OCI-LY7 (cell line): ENCODE measurements at regions not wholly inside any gene's neighbourhood (a gene's known extent, or its start where the extent isn't known, plus 50 kb on each side); places are given as distances from the start of the nearest gene placed in this dataset.
"Not testable (repeated sequence)": the region's sequence is repeated elsewhere in the genome, so short reads cannot be mapped to it uniquely, and the experiment has no call there.

Experiments used
- BruUV-seq: library from RNA; stranded (reverse); fragments of 400-500 nt; replicated peaks from 2 replicates; lab custom pipeline; 2021; lab: Mats Ljungman, UMichigan
- CTCF ChIA-PET: fragments of 300-600 bp; sonication (Branson Sonifier 250); formaldehyde crosslinking; loops from one replicate; lab custom pipeline; 2022; ENCODE audit warnings: antibody characterized with exemption; ENCODE audit not compliant: unreplicated experiment; lab: Charles Lee
- POLR2A ChIA-PET: fragments of 300-600 bp; sonication (Branson Sonifier 250); formaldehyde crosslinking; loops from one replicate; lab custom pipeline; 2022; ENCODE audit warnings: antibody characterized with exemption; lab: Charles Lee
- DNase-seq: peaks from one replicate; pipeline ENCODE4 v3.0.0-alpha.2; 2015; ENCODE audit warnings: low spot score
- H2AFZ ChIP-seq: fragments of 200-600 bp; sonication (generic), shearing (Covaris generic); 2 replicates; pipeline ENCODE4 v1.6.1; 2014; ENCODE audit warnings: mild to moderate bottlenecking, antibody characterized with exemption, low read length, moderate library complexity
- H3K27ac ChIP-seq: fragments of 200-600 bp; sonication (generic); 2 replicates; pipeline ENCODE4 v1.5.1; 2014; ENCODE audit warnings: mixed run types, low read depth, mild to moderate bottlenecking, moderate library complexity, low read length, inconsistent platforms; ENCODE audit not compliant: poor library complexity, severe bottlenecking
- H3K36me3 ChIP-seq: fragments of 200-600 bp; sonication (generic); 2 replicates; pipeline ENCODE4 v1.6.1; 2014; ENCODE audit warnings: mild to moderate bottlenecking, antibody characterized with exemption, low read length, moderate library complexity, mixed read lengths; ENCODE audit not compliant: insufficient read depth
- H3K4me1 ChIP-seq: fragments of 200-600 bp; sonication (generic); 2 replicates; pipeline ENCODE4 v1.5.1; 2014; ENCODE audit warnings: mild to moderate bottlenecking, low read length; ENCODE audit not compliant: insufficient read depth, poor library complexity, severe bottlenecking
- H3K4me2 ChIP-seq: fragments of 200-600 bp; sonication (generic); 2 replicates; pipeline ENCODE4 v1.6.1; 2014; ENCODE audit warnings: mild to moderate bottlenecking, low read length
- H3K4me3 ChIP-seq: fragments of 200-600 bp; sonication (generic); 2 replicates; pipeline ENCODE4 v1.5.1; 2014; ENCODE audit warnings: mild to moderate bottlenecking, low read depth, low read length; ENCODE audit not compliant: poor library complexity, severe bottlenecking
- H3K79me2 ChIP-seq: fragments of 200-600 bp; sonication (generic); 2 replicates; pipeline ENCODE4 v1.6.1; 2016; ENCODE audit warnings: low read depth, mild to moderate bottlenecking, low read length, moderate library complexity, mixed read lengths; ENCODE audit not compliant: insufficient read depth
- H3K9me2 ChIP-seq: fragments of 200-600 bp; sonication (generic); 2 replicates; pipeline ENCODE4 v1.6.1; 2016; ENCODE audit warnings: mild to moderate bottlenecking, low read length, mixed read lengths; ENCODE audit not compliant: insufficient read depth
- H3K9me3 ChIP-seq: fragments of 200-600 bp; sonication (generic); 2 replicates; pipeline ENCODE4 v1.6.1; 2014; ENCODE audit warnings: mild to moderate bottlenecking, mixed run types, low read length, mixed read lengths
- H4K20me1 ChIP-seq: fragments of 200-600 bp; sonication (generic); 2 replicates; pipeline ENCODE4 v1.6.1; 2014; ENCODE audit warnings: mild to moderate bottlenecking, antibody characterized with exemption, low read length, moderate library complexity, mixed read lengths; ENCODE audit not compliant: insufficient read depth
- CTCF ChIP-seq: fragments of 200-600 bp; sonication (generic); conservative IDR thresholded peaks from 2 replicates; pipeline ENCODE4 v1.5.1; 2014; ENCODE audit warnings: mild to moderate bottlenecking, antibody characterized with exemption, low read length, moderate library complexity, mixed read lengths
- EZH2phosphoT487 ChIP-seq: fragments of 200-600 bp; sonication (generic); IDR thresholded peaks from 2 replicates; pipeline ENCODE4 v1.6.1; 2018; ENCODE audit warnings: low read depth, borderline replicate concordance, mild to moderate bottlenecking, mixed run types, antibody characterized with exemption, low read length, moderate library complexity, mixed read lengths
- intact Hi-C: fragments of 100-400 bp; cut with micrococcal nuclease; formaldehyde crosslinking; loops from one replicate; pipeline ENCODE4 v1.10.0; 2022; ENCODE audit not compliant: unreplicated experiment

- no peak overlapping the region for H2AFZ ChIP-seq
- intact Hi-C loops, result no loop called here
- H3K4me3 ChIP-seq, result no peak overlapping the region
- CTCF ChIA-PET, result no interaction called here
- DNase-seq, result no peak
- POLR2A ChIA-PET, result no interaction called here
- no peak overlapping the region for H3K4me2 ChIP-seq
- H3K36me3 ChIP-seq, result no peaks in the 10 kb centered on the region
- no peaks in the 10 kb centered on the region for H3K9me2 ChIP-seq
- no peaks in the 10 kb centered on the region for H3K79me2 ChIP-seq
- BruUV-seq, result no TSS peak
- H3K9me3 ChIP-seq, result peaks cover 8% of the 10 kb centered on the region; the same call in 1 of the 2 replicates
- TF ChIP-seq CTCF, result no peak
- no peak for TF ChIP-seq EZH2phosphoT487
- no peaks in the 10 kb centered on the region for H3K4me1 ChIP-seq
- no peaks in the 10 kb centered on the region for H4K20me1 ChIP-seq
- no peak overlapping the region for H3K27ac ChIP-seq
Observed at GRCh38 chr16:34803683-34804416, 1344.4 kb downstream of the TP53TG3F start.

DNA sequence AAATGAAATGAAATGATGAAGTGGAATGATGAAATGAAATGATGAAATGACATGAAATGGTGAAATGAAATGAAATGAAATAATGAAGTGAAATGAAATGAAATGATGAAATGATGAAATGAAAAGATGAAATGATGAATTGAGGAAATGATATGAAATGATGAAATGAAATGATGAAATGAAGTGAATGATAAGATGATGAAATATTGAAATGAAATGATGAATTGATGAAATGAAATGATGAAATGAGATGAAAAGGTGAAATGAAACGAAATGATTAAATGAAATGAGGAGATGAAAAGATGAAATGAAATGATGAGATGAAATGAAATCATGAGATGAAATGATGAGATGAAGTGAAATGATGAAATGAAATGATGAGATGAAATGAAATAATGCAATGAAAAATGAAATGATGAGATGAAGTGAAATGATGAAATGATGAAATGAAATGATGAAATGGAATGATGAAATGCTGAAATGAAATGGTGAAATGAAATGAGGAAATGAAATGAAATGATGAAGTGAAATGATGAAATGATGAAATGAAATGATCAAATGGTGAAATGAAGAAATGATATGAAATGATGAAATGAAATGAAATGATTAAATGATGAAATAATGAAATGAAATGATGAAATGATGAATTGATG, 1347.7 kb downstream of the TP53TG3F start:
- DNase-seq, BruUV-seq, H3K4me3 ChIP-seq, H4K20me1 ChIP-seq, H3K9me2 ChIP-seq, H3K27ac ChIP-seq, H3K36me3 ChIP-seq, H3K9me3 ChIP-seq, H3K4me1 ChIP-seq, CTCF ChIA-PET, H3K79me2 ChIP-seq, H3K4me2 ChIP-seq, POLR2A ChIA-PET, intact Hi-C loops, H2AFZ ChIP-seq: not testable (repeated sequence)

DNA sequence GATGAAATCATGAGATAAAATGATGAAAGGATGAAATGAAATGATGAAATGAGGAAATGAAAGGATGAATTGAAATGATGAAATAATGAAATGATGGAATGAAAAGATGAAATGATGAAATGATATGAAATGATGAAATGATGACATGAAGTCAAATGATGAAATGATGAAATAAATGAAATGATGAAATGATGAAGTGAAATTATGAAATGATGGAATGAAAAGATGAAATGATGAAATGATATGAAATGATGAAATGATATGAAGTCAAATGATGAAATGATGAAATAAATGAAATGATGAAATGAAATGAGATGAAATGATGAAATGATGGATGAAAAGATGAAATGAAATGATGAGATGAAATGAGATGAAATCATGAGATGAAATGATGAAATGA, 1348.4 kb downstream of the TP53TG3F start:
- H3K9me2 ChIP-seq, H3K27ac ChIP-seq, H3K4me2 ChIP-seq, BruUV-seq, H3K9me3 ChIP-seq, H3K4me3 ChIP-seq, POLR2A ChIA-PET, CTCF ChIA-PET, H3K36me3 ChIP-seq, H4K20me1 ChIP-seq, DNase-seq, H2AFZ ChIP-seq, intact Hi-C loops, H3K4me1 ChIP-seq, H3K79me2 ChIP-seq: not testable (repeated sequence)

GRCh38 chr16:34808530-34808929, 1349.1 kb downstream of the TP53TG3F start:
- BruUV-seq, CTCF ChIA-PET, H3K36me3 ChIP-seq: not testable (repeated sequence)

More at GRCh38 chr16:34808530-34808929, 1349.1 kb downstream of the TP53TG3F start:
- H3K27ac ChIP-seq, H3K4me1 ChIP-seq, H3K9me3 ChIP-seq, intact Hi-C loops, H3K79me2 ChIP-seq, H3K9me2 ChIP-seq, H4K20me1 ChIP-seq, H2AFZ ChIP-seq, POLR2A ChIA-PET, H3K4me2 ChIP-seq, H3K4me3 ChIP-seq, DNase-seq: not testable (repeated sequence)
